ENCODE measurements at regions not wholly inside any gene's neighbourhood (a gene's known extent, or its start where the extent isn't known, plus 50 kb on each side); places are given as distances from the start of the nearest gene placed in this dataset.
"Not testable (repeated sequence)": the region's sequence is repeated elsewhere in the genome, so short reads cannot be mapped to it uniquely, and the experiment has no call there.

DNA sequence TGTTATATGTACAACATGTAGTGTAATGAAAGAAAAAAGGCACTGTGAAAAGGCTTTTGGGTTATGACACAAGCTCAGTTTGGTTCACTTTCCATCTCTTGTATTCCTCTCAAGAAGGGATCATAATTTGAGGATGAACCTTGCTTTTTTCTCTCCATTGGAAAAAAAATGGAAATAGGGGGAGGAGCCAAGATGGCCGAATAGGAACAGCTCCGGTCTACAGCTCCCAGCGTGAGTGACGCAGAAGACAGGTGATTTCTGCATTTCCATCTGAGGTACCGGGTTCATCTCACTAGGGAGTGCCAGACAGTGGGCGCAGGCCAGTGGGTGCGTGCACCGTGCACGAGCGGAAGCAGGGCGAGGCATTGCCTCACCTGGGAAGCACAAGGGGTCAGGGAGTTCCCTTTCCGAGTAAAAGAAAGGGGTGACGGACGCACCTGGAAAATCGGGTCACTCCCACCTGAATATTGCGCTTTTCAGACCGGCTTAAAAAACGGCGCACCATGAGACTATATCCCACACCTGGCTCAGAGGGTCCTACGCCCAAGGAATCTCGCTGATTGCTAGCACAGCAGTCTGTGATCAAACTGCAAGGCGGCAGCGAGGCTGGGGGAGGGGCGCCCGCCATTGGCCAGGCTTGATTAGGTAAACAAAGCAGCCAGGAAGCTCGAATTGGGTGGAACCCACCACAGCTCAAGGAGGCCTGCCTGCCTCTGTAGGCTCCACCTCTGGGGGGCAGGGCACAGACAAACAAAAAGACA lies 49.9 kb upstream of the SETMAR start:
- CTCF ChIA-PET; H3K36me3 Mint-ChIP-seq; H3K27me3 Mint-ChIP-seq (ENCODE audit: low read depth); POLR2A ChIA-PET; ATAC-seq; H3K4me1 Mint-ChIP-seq: not testable (repeated sequence)
- H3K27ac Mint-ChIP-seq = peak overlapping the region; percentile 95
- H3K9me3 Mint-ChIP-seq = peaks cover 12% of the 10 kb centered on the region
- DNase-seq (ENCODE audit: low spot score) = peak; percentile 65
- 0 out of 2 replicates have a peak, but pooled peaks have one; percentile 8 for TF ChIP-seq FOXK1 (CRISPR knock-in tag; IDR thresholded peaks at IDR 0.05)
- peak overlapping the region; percentile 69 for H3K4me3 Mint-ChIP-seq
